Activated CD8-positive, alpha-beta T cell treated with anti-CD3 and anti-CD28 coated beads for 36 hours (primary cell): ENCODE measurements at regions not wholly inside any gene's neighbourhood (a gene's known extent, or its start where the extent isn't known, plus 50 kb on each side); places are given as distances from the start of the nearest gene placed in this dataset.

Experiments
- ATAC-seq: fragments of 200-7000 bp; cut with Tn5 transposase; one replicate; pipeline ENCODE4 v1.10.0; 2021; ENCODE audit warnings: mild to moderate bottlenecking, moderate library complexity
- CTCF ChIA-PET: fragments of 350-600 bp; sonication (Branson Sonifier 250); formaldehyde crosslinking; loops from one replicate; lab custom pipeline; 2021; ENCODE audit warnings: antibody characterized with exemption; lab: Charles Lee
- POLR2A ChIA-PET: fragments of 350-600 bp; sonication (Branson Sonifier 250); formaldehyde crosslinking; loops from one replicate; lab custom pipeline; 2021; ENCODE audit warnings: antibody characterized with exemption; lab: Charles Lee
- DNase-seq: peaks from one replicate; pipeline ENCODE4 v3.0.0-alpha.2; 2020
- H3K27ac Mint-ChIP-seq: one replicate; pipeline ENCODE4 v1.8.0; 2021; ENCODE audit warnings: mild to moderate bottlenecking, mixed read lengths
- H3K27me3 Mint-ChIP-seq: one replicate; pipeline ENCODE4 v1.8.0; 2021; ENCODE audit warnings: mixed read lengths
- H3K36me3 Mint-ChIP-seq: one replicate; pipeline ENCODE4 v1.8.0; 2021; ENCODE audit warnings: low read depth, mixed read lengths
- H3K4me1 Mint-ChIP-seq: one replicate; pipeline ENCODE4 v1.8.0; 2021; ENCODE audit warnings: low read depth, mixed read lengths
- H3K4me3 Mint-ChIP-seq: one replicate; pipeline ENCODE4 v1.8.0; 2021; ENCODE audit warnings: mild to moderate bottlenecking, moderate library complexity, mixed read lengths
- H3K9me3 Mint-ChIP-seq: one replicate; pipeline ENCODE4 v1.8.0; 2021; ENCODE audit warnings: mixed read lengths
- CTCF ChIP-seq: fragments of 200-600 bp; IDR thresholded peaks from one replicate; pipeline ENCODE4 v1.8.0; 2022; ENCODE audit warnings: antibody characterized with exemption, mild to moderate bottlenecking
- intact Hi-C: fragments of 100-400 bp; cut with micrococcal nuclease; formaldehyde crosslinking; loops from one replicate; pipeline ENCODE4 v1.10.0; 2022

- CTCF ChIA-PET, result no interaction called here
- no peaks in the 10 kb centered on the region for H3K9me3 Mint-ChIP-seq
- DNase-seq, result no peak
- intact Hi-C loops, result no loop called here
- no peaks in the 10 kb centered on the region for H3K36me3 Mint-ChIP-seq
- no peak overlapping the region for H3K4me3 Mint-ChIP-seq
- no peaks in the 10 kb centered on the region for H3K27me3 Mint-ChIP-seq
- H3K27ac Mint-ChIP-seq, result no peak overlapping the region
- POLR2A ChIA-PET, result no interaction called here
- TF ChIP-seq CTCF, result no peak
- no peak for ATAC-seq
- no peaks in the 10 kb centered on the region for H3K4me1 Mint-ChIP-seq
Observed at GRCh38 chr7:80350430-80350829, 161.4 kb downstream of the GNAT3 start.

- TF ChIP-seq CTCF, result no peak
- ATAC-seq (no peak), DNase-seq (no peak)
- no peak overlapping the region for H3K27ac Mint-ChIP-seq
- H3K9me3 Mint-ChIP-seq, result no peaks in the 10 kb centered on the region
- H3K4me1 Mint-ChIP-seq, result no peaks in the 10 kb centered on the region
- intact Hi-C loops, result no loop called here
- H3K27me3 Mint-ChIP-seq, result no peaks in the 10 kb centered on the region
- CTCF ChIA-PET, result no interaction called here
- H3K36me3 Mint-ChIP-seq, result no peaks in the 10 kb centered on the region
- POLR2A ChIA-PET, result no interaction called here
- no peak overlapping the region for H3K4me3 Mint-ChIP-seq
Observed at GRCh38 chr7:80348223-80348622, 163.6 kb downstream of the GNAT3 start.

- no peak for ATAC-seq
- Mint-ChIP-seq H3K36me3 (no peaks in the 10 kb centered on the region), H3K27me3 (no peaks in the 10 kb centered on the region), H3K4me1 (no peaks in the 10 kb centered on the region), H3K27ac (no peak overlapping the region), H3K9me3 (no peaks in the 10 kb centered on the region), H3K4me3 (no peak overlapping the region)
- CTCF ChIA-PET, result no interaction called here
- DNase-seq, result no peak
- POLR2A ChIA-PET, result interaction anchor here (0.6 kb wide), 1 partner anchor 33 kb away, joined by 3 read pairs; no protein-coding TSS in a partner anchor
- intact Hi-C loops, result no loop called here
- TF ChIP-seq CTCF, result no peak
Observed at GRCh38 chr7:80347173-80347572, 164.7 kb downstream of the GNAT3 start.

- TF ChIP-seq CTCF, result no peak
- Mint-ChIP-seq H3K4me1 (no peaks in the 10 kb centered on the region), H3K27me3 (no peaks in the 10 kb centered on the region), H3K27ac (no peak overlapping the region), H3K4me3 (no peak overlapping the region), H3K36me3 (no peaks in the 10 kb centered on the region), H3K9me3 (no peaks in the 10 kb centered on the region)
- ChIA-PET POLR2A (no interaction called here), CTCF (no interaction called here)
- peak; percentile 67 for ATAC-seq
- intact Hi-C loops, result no loop called here
- no peak for DNase-seq
Observed at GRCh38 chr7:80346704-80347103, 165.2 kb downstream of the GNAT3 start.

GRCh38 chr7:80335511-80336231 lies 176.2 kb downstream of the GNAT3 start:
- Mint-ChIP-seq H3K27ac (no peak overlapping the region), H3K9me3 (no peaks in the 10 kb centered on the region), H3K27me3 (no peaks in the 10 kb centered on the region), H3K4me1 (no peaks in the 10 kb centered on the region), H3K4me3 (no peak overlapping the region), H3K36me3 (no peaks in the 10 kb centered on the region)
- CTCF ChIA-PET, result no interaction called here
- intact Hi-C loops, result no loop called here
- POLR2A ChIA-PET, result no interaction called here
- no peak for DNase-seq
- no peak for TF ChIP-seq CTCF
- no peak for ATAC-seq
